GM23248 (cell line): ENCODE measurements at regions not wholly inside any gene's neighbourhood (a gene's known extent, or its start where the extent isn't known, plus 50 kb on each side); places are given as distances from the start of the nearest gene placed in this dataset.

Experiments used
- DNase-seq: peaks from one replicate; pipeline ENCODE4 v3.0.0-alpha.2; 2015
- H2AFZ ChIP-seq: fragments of 200-600 bp; sonication (generic); 2 replicates; pipeline ENCODE4 v1.6.1; 2016; ENCODE audit warnings: antibody characterized with exemption
- H3F3A ChIP-seq: fragments of 200-600 bp; sonication (generic); 2 replicates; pipeline ENCODE4 v1.6.1; 2016; ENCODE audit warnings: mild to moderate bottlenecking, antibody characterized with exemption, mixed run types; ENCODE audit not compliant: insufficient read depth
- H3K27ac ChIP-seq: fragments of 200-600 bp; sonication (generic); 2 replicates; pipeline ENCODE4 v1.5.1; 2016; ENCODE audit warnings: mild to moderate bottlenecking
- H3K27me3 ChIP-seq: fragments of 200-600 bp; sonication (generic); replicated peaks from 2 replicates; pipeline ENCODE4 v1.6.1; 2016; ENCODE audit warnings: mild to moderate bottlenecking; ENCODE audit not compliant: insufficient read depth
- H3K36me3 ChIP-seq: fragments of 200-600 bp; sonication (generic); 2 replicates; pipeline ENCODE4 v1.6.1; 2016; ENCODE audit warnings: low read depth, mild to moderate bottlenecking
- H3K4me1 ChIP-seq: fragments of 200-600 bp; sonication (generic); 2 replicates; pipeline ENCODE4 v1.6.1; 2016; ENCODE audit warnings: mild to moderate bottlenecking; ENCODE audit not compliant: insufficient read depth
- H3K4me2 ChIP-seq: fragments of 200-600 bp; sonication (generic); one replicate; pipeline ENCODE4 v1.6.1; 2016; ENCODE audit warnings: mild to moderate bottlenecking; ENCODE audit not compliant: unreplicated experiment
- H3K4me3 ChIP-seq: fragments of 200-600 bp; sonication (generic); 2 replicates; pipeline ENCODE4 v1.5.1; 2016; ENCODE audit warnings: mild to moderate bottlenecking
- H3K79me2 ChIP-seq: fragments of 200-600 bp; sonication (generic); 2 replicates; pipeline ENCODE4 v1.6.1; 2016; ENCODE audit warnings: mild to moderate bottlenecking; ENCODE audit not compliant: insufficient read depth
- H3K9ac ChIP-seq: fragments of 200-600 bp; sonication (generic); 2 replicates; pipeline ENCODE4 v1.6.1; 2016; ENCODE audit warnings: mild to moderate bottlenecking
- H3K9me2 ChIP-seq: fragments of 200-600 bp; sonication (generic); 2 replicates; pipeline ENCODE4 v1.6.1; 2016; ENCODE audit warnings: mixed run types, mild to moderate bottlenecking, moderate library complexity; ENCODE audit not compliant: insufficient read depth
- H3K9me3 ChIP-seq: fragments of 200-600 bp; sonication (generic); one replicate; pipeline ENCODE4 v1.6.1; 2017; ENCODE audit warnings: low read depth
- H4K20me1 ChIP-seq: fragments of 200-600 bp; sonication (generic); 2 replicates; pipeline ENCODE4 v1.6.0; 2016; ENCODE audit not compliant: insufficient read depth
- EZH2 ChIP-seq: fragments of 200-600 bp; sonication (generic); IDR thresholded peaks from 2 replicates; pipeline ENCODE4 v1.6.1; 2018; ENCODE audit warnings: antibody characterized with exemption, mild to moderate bottlenecking; ENCODE audit not compliant: insufficient read depth, poor library complexity, severe bottlenecking
- EZH2phosphoT487 ChIP-seq: fragments of 200-600 bp; sonication (generic); IDR thresholded peaks from 2 replicates; pipeline ENCODE4 v1.6.1; 2018; ENCODE audit warnings: antibody characterized with exemption, moderate library complexity, mild to moderate bottlenecking, low read depth; ENCODE audit not compliant: insufficient read depth
- WGBS, 2 experiments: methylation state at CpG; one replicate each; pipeline ENCODE4 v1.1.6; 2015 to 2017; ENCODE audit warnings: low lambda C conversion rate in 2 of 2, low coverage in 1 of 2; ENCODE audit errors: missing lambda C conversion rate in 2 of 2; 5-methylcytosine and 5-hydroxymethylcytosine counted together
- in situ Hi-C: fragments of 300-500 bp; cut with MboI; formaldehyde crosslinking; loops from 2 replicates; pipeline ENCODE4 v1.15.0; 2020

DNA sequence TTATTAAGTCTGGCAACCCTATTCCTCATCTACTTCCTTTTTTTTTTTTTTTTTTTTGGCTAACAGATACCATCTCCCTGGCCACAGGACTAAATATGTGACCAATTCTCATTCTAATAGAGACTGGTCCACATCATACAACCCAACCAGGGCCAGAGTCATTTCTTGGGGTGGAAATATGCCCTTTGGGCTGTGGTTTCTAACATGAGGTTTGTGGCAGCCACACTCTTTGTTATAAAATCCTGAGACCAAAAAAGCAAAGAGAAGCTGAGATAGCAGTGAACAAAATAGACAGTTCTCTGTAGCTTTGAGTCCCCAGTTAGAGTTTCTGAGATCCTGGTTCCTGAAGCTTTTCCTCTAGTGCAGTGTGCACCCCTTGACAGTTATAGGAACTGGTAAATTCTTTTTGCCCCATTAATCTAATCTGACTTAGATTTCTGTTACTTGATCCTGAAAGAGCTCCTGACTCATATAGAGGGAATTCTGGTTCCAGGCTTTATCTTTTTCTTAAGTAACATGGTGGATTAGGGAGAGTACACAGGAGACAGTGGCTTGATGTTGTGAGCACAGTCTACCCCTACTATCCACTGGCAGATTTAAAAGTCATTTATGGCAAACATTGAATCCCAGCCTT is 86.8 kb downstream of the MAIP1 start:
- peak overlapping the region; percentile 26 for H3K27ac ChIP-seq
- H3K9ac ChIP-seq, result no peak overlapping the region; the same call in 1 of the 2 replicates
- in situ Hi-C loops, result no loop called here
- H3K79me2 ChIP-seq, result no peaks in the 10 kb centered on the region
- H3K4me1 ChIP-seq, result peaks cover 28% of the 10 kb centered on the region
- H3K4me2 ChIP-seq, result no peak overlapping the region
- no peaks in the 10 kb centered on the region for H3K9me3 ChIP-seq
- DNase-seq, result peak; percentile 48
- H3K27me3 ChIP-seq, result no peaks in the 10 kb centered on the region
- no peaks in the 10 kb centered on the region for H3K9me2 ChIP-seq
- TF ChIP-seq EZH2phosphoT487, result no peak
- no peak for TF ChIP-seq EZH2
- peak overlapping the region; percentile 11; the same call in 1 of the 2 replicates for H2AFZ ChIP-seq
- no peaks in the 10 kb centered on the region for H3K36me3 ChIP-seq
- H3K4me3 ChIP-seq, result no peak overlapping the region
- peaks cover 22% of the 10 kb centered on the region for H3F3A ChIP-seq
- H4K20me1 ChIP-seq, result no peaks in the 10 kb centered on the region

DNA sequence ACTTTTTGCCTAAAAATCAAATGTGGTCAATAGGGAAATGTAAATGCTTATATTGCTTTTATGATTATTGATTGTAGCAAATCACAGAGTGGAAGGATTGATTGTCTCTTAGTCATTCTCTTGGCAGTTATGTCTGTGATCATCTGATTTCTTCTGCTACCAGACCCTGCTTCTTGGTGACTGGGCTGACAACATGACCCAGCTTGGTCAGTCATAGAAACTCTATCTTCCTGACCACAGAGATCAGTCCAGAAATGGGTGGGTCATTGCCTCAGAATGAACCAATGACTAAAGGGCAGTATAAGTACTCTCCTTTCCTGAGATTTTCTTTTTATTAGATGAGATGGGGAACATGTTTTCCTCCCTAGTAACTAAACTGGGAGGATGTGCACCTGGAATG is 87.6 kb downstream of the MAIP1 start:
- H3K27me3 ChIP-seq, result no peaks in the 10 kb centered on the region
- H3K9me2 ChIP-seq, result no peaks in the 10 kb centered on the region
- no peak overlapping the region for H3K9ac ChIP-seq
- in situ Hi-C loops, result no loop called here
- H3K9me3 ChIP-seq, result no peaks in the 10 kb centered on the region
- TF ChIP-seq EZH2phosphoT487 (no peak), EZH2 (no peak)
- no peak overlapping the region for H3K4me3 ChIP-seq
- no peaks in the 10 kb centered on the region for H3K79me2 ChIP-seq
- peaks cover 28% of the 10 kb centered on the region for H3K4me1 ChIP-seq
- H3K4me2 ChIP-seq, result no peak overlapping the region
- no peaks in the 10 kb centered on the region for H3K36me3 ChIP-seq
- H3F3A ChIP-seq, result peaks cover 22% of the 10 kb centered on the region
- peak overlapping the region; percentile 26 for H3K27ac ChIP-seq
- peak; percentile 43 for DNase-seq
- H2AFZ ChIP-seq, result no peak overlapping the region
- no peaks in the 10 kb centered on the region for H4K20me1 ChIP-seq

DNA sequence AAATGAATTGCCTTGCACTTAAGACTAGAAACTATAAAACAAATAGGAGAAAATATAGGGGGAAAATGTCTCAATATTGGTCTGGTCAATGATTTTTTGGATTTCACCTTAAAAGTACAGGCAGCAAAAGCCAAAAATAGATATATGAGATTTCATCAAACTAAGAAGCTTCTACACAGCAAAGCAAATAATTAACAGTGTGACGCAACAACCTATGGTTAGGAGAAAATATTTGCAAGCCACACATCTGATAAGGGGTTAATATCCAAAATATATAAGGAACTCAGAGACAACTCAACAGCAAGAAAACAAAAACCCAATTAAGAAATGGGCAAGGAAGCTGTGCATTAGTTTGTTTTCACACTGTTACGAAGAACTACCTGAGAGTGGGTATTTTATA is 89.1 kb downstream of the MAIP1 start:
- H3K27ac ChIP-seq, result no peak overlapping the region
- DNase-seq, result no peak
- in situ Hi-C loops, result no loop called here
- no peaks in the 10 kb centered on the region for H3K27me3 ChIP-seq
- no peak for TF ChIP-seq EZH2
- no peak for TF ChIP-seq EZH2phosphoT487
- H3K36me3 ChIP-seq, result no peaks in the 10 kb centered on the region
- H3F3A ChIP-seq, result peaks cover 15% of the 10 kb centered on the region
- H3K4me2 ChIP-seq, result no peak overlapping the region
- no peaks in the 10 kb centered on the region for H3K9me3 ChIP-seq
- no peaks in the 10 kb centered on the region for H3K9me2 ChIP-seq
- no peak overlapping the region for H2AFZ ChIP-seq
- H3K9ac ChIP-seq, result no peak overlapping the region
- H3K4me1 ChIP-seq, result peaks cover 24% of the 10 kb centered on the region
- no peak overlapping the region for H3K4me3 ChIP-seq
- WGBS, 2 experiments, result 84 to 87% methylated on average over 2 of the region's 2 CpGs
- no peaks in the 10 kb centered on the region for H4K20me1 ChIP-seq
- no peaks in the 10 kb centered on the region for H3K79me2 ChIP-seq

DNA sequence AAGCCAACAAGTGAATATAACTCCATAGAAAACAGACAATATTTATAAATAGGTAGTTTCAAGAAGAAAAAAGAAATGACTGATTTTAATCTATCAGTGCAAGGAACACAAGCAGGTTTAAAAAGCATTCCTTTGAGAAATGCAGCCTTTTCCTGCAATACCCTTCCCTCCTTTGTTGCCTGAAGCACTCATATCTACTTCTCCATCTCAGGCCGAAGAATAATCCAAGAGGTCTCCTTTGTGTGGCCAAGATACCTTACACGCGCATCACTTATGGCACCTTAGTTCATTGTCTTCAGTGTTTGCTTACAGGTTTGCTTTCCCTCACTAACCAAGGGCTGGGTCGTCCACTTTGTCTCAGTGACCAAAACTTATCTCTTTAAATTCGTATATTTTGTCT is 93.0 kb downstream of the MAIP1 start:
- Histone ChIP-seq H3K9me3 (no peaks in the 10 kb centered on the region), H3K79me2 (no peaks in the 10 kb centered on the region), H3K27ac (no peak overlapping the region), H3K9ac (no peak overlapping the region), H3K27me3 (no peaks in the 10 kb centered on the region), H3K9me2 (no peaks in the 10 kb centered on the region), H3K4me1 (no peaks in the 10 kb centered on the region), H2AFZ (no peak overlapping the region), H3K36me3 (no peaks in the 10 kb centered on the region), H3K4me3 (no peak overlapping the region), H3F3A (no peaks in the 10 kb centered on the region), H4K20me1 (no peaks in the 10 kb centered on the region), H3K4me2 (no peak overlapping the region)
- TF ChIP-seq EZH2phosphoT487 (no peak), EZH2 (no peak)
- no peak for DNase-seq
- in situ Hi-C loops, result no loop called here
- 61 to 66% methylated on average over 5 of the region's 5 CpGs for WGBS, 2 experiments

DNA sequence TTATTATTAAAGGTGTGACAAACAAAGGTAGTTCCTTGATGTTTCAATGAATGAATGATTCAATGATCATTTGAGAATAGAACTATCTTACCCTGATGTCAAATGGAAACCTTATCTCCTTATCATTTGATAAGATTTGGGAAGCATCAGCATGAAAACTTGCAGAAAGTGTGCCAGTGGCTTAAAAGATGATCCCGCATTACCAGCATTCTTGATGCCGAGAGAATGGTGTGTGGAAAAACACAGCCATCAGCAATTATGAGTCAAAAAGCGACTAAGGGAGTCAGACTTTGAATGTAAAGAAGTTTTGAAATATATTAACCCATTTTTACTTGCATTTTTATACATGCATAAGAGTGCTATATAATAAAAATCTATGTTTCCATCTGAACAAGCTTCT is 93.7 kb downstream of the MAIP1 start:
- in situ Hi-C loops, result no loop called here
- Histone ChIP-seq H3K4me1 (no peaks in the 10 kb centered on the region), H3K4me2 (no peak overlapping the region), H2AFZ (no peak overlapping the region), H3F3A (no peaks in the 10 kb centered on the region), H3K9me3 (no peaks in the 10 kb centered on the region), H3K79me2 (no peaks in the 10 kb centered on the region), H3K9me2 (no peaks in the 10 kb centered on the region), H3K27me3 (no peaks in the 10 kb centered on the region), H3K4me3 (no peak overlapping the region), H3K9ac (no peak overlapping the region), H4K20me1 (no peaks in the 10 kb centered on the region), H3K36me3 (no peaks in the 10 kb centered on the region), H3K27ac (no peak overlapping the region)
- no peak for DNase-seq
- no peak for TF ChIP-seq EZH2phosphoT487
- TF ChIP-seq EZH2, result no peak
- WGBS, 2 experiments, result 52% methylated on average over 3 of the region's 3 CpGs
